ENCODE measurements at regions not wholly inside any gene's neighbourhood (a gene's known extent, or its start where the extent isn't known, plus 50 kb on each side); places are given as distances from the start of the nearest gene placed in this dataset.

- Histone ChIP-seq H3K4me1 (ENCODE audit: control insufficient read depth, insufficient read depth, low read length) (no peaks in the 10 kb centered on the region), H3K27me3 (ENCODE audit: control insufficient read depth, insufficient read depth, low read length) (peaks cover 2% of the 10 kb centered on the region), H3K9me3 (ENCODE audit: control insufficient read depth, insufficient read depth, low read length) (peaks cover 2% of the 10 kb centered on the region), H3K36me3 (ENCODE audit: control insufficient read depth, insufficient read depth, low read length) (no peaks in the 10 kb centered on the region), H3K4me3 (ENCODE audit: low read depth, low read length) (no peak overlapping the region), H3K27ac (ENCODE audit: low read depth, low read length) (no peak overlapping the region)
- no peak for DNase-seq (ENCODE audit: low read depth in 4 of 6, low spot score in 6 of 6)
- WGBS (ENCODE audit: insufficient coverage) = 81% methylated on average over 11 of the region's 14 CpGs
Observed at GRCh38 chrX:721354-721753, 90.8 kb downstream of the SHOX start.

GRCh38 chrX:720825-721224 lies 90.2 kb downstream of the SHOX start:
- Histone ChIP-seq H3K9me3 (ENCODE audit: control insufficient read depth, insufficient read depth, low read length) (peaks cover 2% of the 10 kb centered on the region), H3K27ac (ENCODE audit: low read depth, low read length) (no peak overlapping the region), H3K36me3 (ENCODE audit: control insufficient read depth, insufficient read depth, low read length) (no peaks in the 10 kb centered on the region), H3K27me3 (ENCODE audit: control insufficient read depth, insufficient read depth, low read length) (peaks cover 2% of the 10 kb centered on the region), H3K4me3 (ENCODE audit: low read depth, low read length) (no peak overlapping the region), H3K4me1 (ENCODE audit: control insufficient read depth, insufficient read depth, low read length) (peaks cover under 1% of the 10 kb centered on the region)
- DNase-seq (ENCODE audit: low read depth in 4 of 6, low spot score in 6 of 6) = no peak
- 73% methylated on average over 7 of the region's 9 CpGs for WGBS (ENCODE audit: insufficient coverage)

GRCh38 chrX:720250-720649 lies 89.7 kb downstream of the SHOX start:
- Histone ChIP-seq H3K27me3 (ENCODE audit: control insufficient read depth, insufficient read depth, low read length) (peaks cover 2% of the 10 kb centered on the region), H3K9me3 (ENCODE audit: control insufficient read depth, insufficient read depth, low read length) (peaks cover 2% of the 10 kb centered on the region), H3K4me1 (ENCODE audit: control insufficient read depth, insufficient read depth, low read length) (peaks cover 4% of the 10 kb centered on the region), H3K27ac (ENCODE audit: low read depth, low read length) (no peak overlapping the region), H3K36me3 (ENCODE audit: control insufficient read depth, insufficient read depth, low read length) (no peaks in the 10 kb centered on the region), H3K4me3 (ENCODE audit: low read depth, low read length) (no peak overlapping the region)
- WGBS (ENCODE audit: insufficient coverage) = no CpG with 5 or more reads among the region's 5 CpGs
- DNase-seq (ENCODE audit: low read depth in 4 of 6, low spot score in 6 of 6) = no peak

GRCh38 chrX:716136-716535 lies 85.5 kb downstream of the SHOX start:
- WGBS (ENCODE audit: insufficient coverage) = 50% methylated on average over 1 of the region's 3 CpGs
- H3K27ac ChIP-seq (ENCODE audit: low read depth, low read length) = no peak overlapping the region
- DNase-seq (ENCODE audit: low read depth in 4 of 6, low spot score in 6 of 6) = peak in 1 of 6 donors; percentile 10
- peaks cover 4% of the 10 kb centered on the region for H3K9me3 ChIP-seq (ENCODE audit: control insufficient read depth, insufficient read depth, low read length)
- H3K27me3 ChIP-seq (ENCODE audit: control insufficient read depth, insufficient read depth, low read length) = peaks cover 2% of the 10 kb centered on the region
- H3K36me3 ChIP-seq (ENCODE audit: control insufficient read depth, insufficient read depth, low read length) = no peaks in the 10 kb centered on the region
- no peak overlapping the region for H3K4me3 ChIP-seq (ENCODE audit: low read depth, low read length)
- H3K4me1 ChIP-seq (ENCODE audit: control insufficient read depth, insufficient read depth, low read length) = peaks cover 4% of the 10 kb centered on the region

GRCh38 chrX:714131-714530 lies 83.5 kb downstream of the SHOX start:
- no peak overlapping the region for H3K27ac ChIP-seq (ENCODE audit: low read depth, low read length)
- 24% methylated on average over 5 of the region's 6 CpGs for WGBS (ENCODE audit: insufficient coverage)
- no peak overlapping the region for H3K4me3 ChIP-seq (ENCODE audit: low read depth, low read length)
- peaks cover 4% of the 10 kb centered on the region for H3K4me1 ChIP-seq (ENCODE audit: control insufficient read depth, insufficient read depth, low read length)
- no peaks in the 10 kb centered on the region for H3K36me3 ChIP-seq (ENCODE audit: control insufficient read depth, insufficient read depth, low read length)
- H3K9me3 ChIP-seq (ENCODE audit: control insufficient read depth, insufficient read depth, low read length) = peaks cover 4% of the 10 kb centered on the region
- DNase-seq (ENCODE audit: low read depth in 4 of 6, low spot score in 6 of 6) = peak in 4 of 6 donors; percentile 13 to 97 (median 39)
- no peaks in the 10 kb centered on the region for H3K27me3 ChIP-seq (ENCODE audit: control insufficient read depth, insufficient read depth, low read length)
